Body of pancreas (tissue), 4 donors: ENCODE measurements at regions not wholly inside any gene's neighbourhood (a gene's known extent, or its start where the extent isn't known, plus 50 kb on each side); places are given as distances from the start of the nearest gene placed in this dataset.

Experiments used
- ATAC-seq: fragments of 150-250 bp; one replicate; pipeline ENCODE4 v1.9.1; 2016
- DNase-seq, 4 donors: peaks; one replicate each; pipeline ENCODE4 v3.0.0-alpha.2; 2019
- H3K27ac ChIP-seq, 4 donors: fragments of 200-600 bp; sonication (generic); 1 replicate in 3 of 4; 2 replicates in 1 of 4; pipeline versions ENCODE4 v1.5.1 to v1.6.1; 2016 to 2019; ENCODE audit warnings: mild to moderate bottlenecking in 1 of 4, mixed read lengths in 1 of 4, moderate library complexity in 1 of 4
- H3K27me3 ChIP-seq, 2 donors: fragments of 200-600 bp; sonication (generic); one replicate each; pipeline ENCODE4 v1.6.0; 2016; ENCODE audit warnings: mild to moderate bottlenecking in 1 of 2
- H3K36me3 ChIP-seq, 2 donors: fragments of 200-600 bp; sonication (generic); replicated peaks in 1 of 2; 2 replicates each; pipeline ENCODE4 v1.5.1; 2016; ENCODE audit warnings: low read depth in 2 of 2; ENCODE audit not compliant: insufficient read depth in 1 of 2
- H3K4me1 ChIP-seq: fragments of 200-600 bp; sonication (generic); one replicate; pipeline ENCODE4 v1.6.0; 2016
- H3K4me3 ChIP-seq, 2 donors: fragments of 200-600 bp; sonication (generic); 1 replicate in 1 of 2; 2 replicates in 1 of 2; pipeline ENCODE4 v1.5.1; 2016 to 2019
- H3K9me3 ChIP-seq, 3 donors: fragments of 200-600 bp; sonication (generic); 1 replicate in 2 of 3; 2 replicates in 1 of 3; pipeline ENCODE4 v1.5.1; 2016
- CTCF ChIP-seq, 7 experiments: fragments of 450-650 bp in 4 of 7; fragments of 200-600 bp in 3 of 7; sonication (generic) in 3 of 7; IDR thresholded peaks; one replicate each; pipeline ENCODE4 v1.5.1; 2016 to 2019; ENCODE audit warnings: antibody characterized with exemption in 7 of 7
- POLR2A ChIP-seq, 3 donors: fragments of 450-650 bp; IDR thresholded peaks; one replicate each; pipeline ENCODE4 v1.6.1; 2016; ENCODE audit warnings: antibody characterized with exemption in 3 of 3, mild to moderate bottlenecking in 2 of 3
- whole genome bisulfite sequencing, 2 donors: methylation state at CpG; one replicate each; pipeline ENCODE4 v1.1.5; 2017; 5-methylcytosine and 5-hydroxymethylcytosine counted together
- intact Hi-C: fragments of 100-400 bp; cut with DNase I; formaldehyde crosslinking; loops from one replicate; pipeline ENCODE4 v1.15.1; 2023

DNA sequence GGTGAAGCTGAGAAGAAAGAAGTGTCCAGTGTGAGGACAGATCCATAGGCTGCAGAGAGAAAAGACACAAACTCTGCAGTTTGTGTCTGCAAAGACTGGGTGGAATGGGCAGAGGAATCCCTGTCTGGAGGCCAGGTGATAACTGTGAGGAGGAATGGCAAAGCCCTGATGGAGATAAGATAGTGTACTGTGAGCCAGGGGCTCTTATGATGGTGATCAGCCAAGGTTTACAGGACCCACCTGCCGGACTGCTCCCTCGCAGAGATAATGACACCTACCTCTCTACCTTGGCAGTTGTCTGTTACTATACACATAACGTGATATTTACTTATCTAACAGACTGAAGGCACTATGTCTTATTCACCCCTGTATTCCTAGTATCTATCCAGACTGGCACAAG is 92.6 kb upstream of the ASIC2 start:
- WGBS, 2 donors = 20 to 34% methylated on average over 3 of the region's 3 CpGs
- intact Hi-C loops = no loop called here

GRCh38 chr17:33387406-33387805 is 94.3 kb upstream of the ASIC2 start:
- no peak for DNase-seq
- no peak for ATAC-seq
- intact Hi-C loops = no loop called here
- no peak overlapping the region for H3K4me3 ChIP-seq
- H3K9me3 ChIP-seq = no peaks in the 10 kb centered on the region
- WGBS, 2 donors = 72% methylated on average over 7 of the region's 7 CpGs
- TF ChIP-seq POLR2A (IDR thresholded peaks at IDR 0.05) (no peak), CTCF (IDR thresholded peaks at IDR 0.05) (no peak)
- H3K36me3 ChIP-seq = no peaks in the 10 kb centered on the region
- H3K4me1 ChIP-seq = no peaks in the 10 kb centered on the region
- no peak overlapping the region for H3K27ac ChIP-seq
- H3K27me3 ChIP-seq = no peaks in the 10 kb centered on the region

More for the DNA sequence above, 92.6 kb upstream of the ASIC2 start:
- DNase-seq (no peak), ATAC-seq (no peak)
- H3K27ac ChIP-seq = no peak overlapping the region
- H3K9me3 ChIP-seq = no peaks in the 10 kb centered on the region
- H3K27me3 ChIP-seq = no peaks in the 10 kb centered on the region
- no peaks in the 10 kb centered on the region for H3K36me3 ChIP-seq
- TF ChIP-seq CTCF (IDR thresholded peaks at IDR 0.05) (no peak), POLR2A (IDR thresholded peaks at IDR 0.05) (no peak)
- no peaks in the 10 kb centered on the region for H3K4me1 ChIP-seq
- no peak overlapping the region for H3K4me3 ChIP-seq

DNA sequence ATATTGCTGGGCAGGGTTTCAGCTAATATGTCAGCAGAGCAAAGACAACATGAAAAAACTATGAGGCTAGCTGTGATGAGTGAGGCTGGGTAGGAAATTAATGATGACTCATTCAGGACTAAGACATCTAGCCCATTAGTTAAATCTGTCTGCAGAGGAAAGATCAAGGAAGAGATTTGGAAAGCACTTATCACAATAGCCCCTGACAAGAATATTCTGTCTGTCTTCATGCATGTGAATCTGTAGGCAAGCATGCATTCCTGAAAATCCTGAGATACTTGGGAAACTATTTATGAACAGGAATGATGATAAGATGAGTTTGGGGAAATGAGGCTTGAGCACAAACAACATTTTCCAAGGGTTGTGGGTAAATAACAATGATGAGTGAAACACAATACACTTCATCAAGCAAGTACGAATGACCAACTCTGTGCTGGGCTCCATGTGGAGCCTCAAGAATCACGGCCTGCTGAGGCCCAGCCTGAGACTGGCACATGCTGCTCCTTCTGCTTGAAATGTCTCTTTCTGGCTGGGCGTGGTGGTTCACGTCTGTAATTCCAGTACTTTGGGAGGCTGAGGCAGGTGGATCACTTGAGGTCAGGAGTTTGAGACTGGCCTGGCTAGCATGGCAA is 96.5 kb upstream of the ASIC2 start:
- H3K27ac ChIP-seq = no peak overlapping the region
- H3K4me3 ChIP-seq = no peak overlapping the region
- no peak for DNase-seq
- H3K9me3 ChIP-seq = no peaks in the 10 kb centered on the region
- no peak for TF ChIP-seq CTCF (IDR thresholded peaks at IDR 0.05)
- TF ChIP-seq POLR2A (IDR thresholded peaks at IDR 0.05) = no peak
- intact Hi-C loops = no loop called here
- H3K4me1 ChIP-seq = no peaks in the 10 kb centered on the region
- ATAC-seq = no peak
- no peaks in the 10 kb centered on the region for H3K27me3 ChIP-seq
- WGBS, 2 donors = 49 to 53% methylated on average over 4 of the region's 4 CpGs
- no peaks in the 10 kb centered on the region for H3K36me3 ChIP-seq

GRCh38 chr17:33390479-33391176 is 97.5 kb upstream of the ASIC2 start:
- ATAC-seq (peak; percentile 24), DNase-seq (peak in 2 of 4 donors; percentile 5 to 17)
- H3K4me1 ChIP-seq = no peaks in the 10 kb centered on the region
- H3K27ac ChIP-seq = no peak overlapping the region
- 54 to 64% methylated on average over 6 of the region's 6 CpGs for WGBS, 2 donors
- TF ChIP-seq POLR2A (IDR thresholded peaks at IDR 0.05) (no peak), CTCF (IDR thresholded peaks at IDR 0.05) (no peak)
- H3K4me3 ChIP-seq = no peak overlapping the region
- intact Hi-C loops = no loop called here
- H3K9me3 ChIP-seq = no peaks in the 10 kb centered on the region
- H3K27me3 ChIP-seq = no peaks in the 10 kb centered on the region
- no peaks in the 10 kb centered on the region for H3K36me3 ChIP-seq

DNA sequence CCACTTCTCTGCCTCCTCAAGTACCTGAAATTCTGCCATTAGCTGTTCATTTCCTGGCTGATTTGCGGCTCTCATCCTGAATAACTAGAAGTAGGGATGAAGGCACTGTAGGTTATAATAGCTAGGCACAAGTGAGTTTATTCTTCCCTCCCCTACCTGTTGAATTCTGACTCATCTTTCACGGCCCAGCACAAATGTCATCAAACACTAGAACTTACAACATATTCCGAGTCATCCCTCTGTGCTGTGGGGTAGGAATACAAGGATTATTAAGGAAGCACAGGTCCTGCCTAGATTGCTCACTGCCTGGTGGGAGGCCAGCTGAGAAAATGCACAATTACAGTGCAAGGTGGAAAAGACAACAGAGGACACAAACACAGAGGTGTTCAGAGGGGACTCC is 103.7 kb upstream of the ASIC2 start:
- no peaks in the 10 kb centered on the region for H3K4me1 ChIP-seq
- no peaks in the 10 kb centered on the region for H3K36me3 ChIP-seq
- intact Hi-C loops = no loop called here
- no peak overlapping the region for H3K4me3 ChIP-seq
- TF ChIP-seq CTCF (IDR thresholded peaks at IDR 0.05) (no peak), POLR2A (IDR thresholded peaks at IDR 0.05) (no peak)
- no peak overlapping the region for H3K27ac ChIP-seq
- WGBS, 2 donors = 35 to 44% methylated on average over 3 of the region's 3 CpGs
- no peaks in the 10 kb centered on the region for H3K27me3 ChIP-seq
- ATAC-seq (no peak), DNase-seq (no peak)
- no peaks in the 10 kb centered on the region for H3K9me3 ChIP-seq
